Esophagus muscularis mucosa (tissue), 3 donors: ENCODE measurements at regions not wholly inside any gene's neighbourhood (a gene's known extent, or its start where the extent isn't known, plus 50 kb on each side); places are given as distances from the start of the nearest gene placed in this dataset.

Experiments
- CTCF ChIP-seq, 3 experiments: fragments of 200-600 bp in 2 of 3; fragments of 450-650 bp in 1 of 3; sonication (generic) in 2 of 3; IDR thresholded peaks; one replicate each; pipeline ENCODE4 v1.5.1; 2017 to 2019; ENCODE audit warnings: antibody characterized with exemption in 3 of 3, mild to moderate bottlenecking in 2 of 3, moderate library complexity in 1 of 3
- POLR2A ChIP-seq: fragments of 450-650 bp; IDR thresholded peaks from one replicate; pipeline ENCODE4 v1.6.1; 2017; ENCODE audit warnings: antibody characterized with exemption, moderate library complexity, mild to moderate bottlenecking, low read depth

- TF ChIP-seq POLR2A (no peak), CTCF (IDR thresholded peaks at IDR 0.05) (no peak)
Measured at GRCh38 chr15:47340571-47340920, 376.8 kb upstream of the SEMA6D start.
